ENCODE measurements at regions not wholly inside any gene's neighbourhood (a gene's known extent, or its start where the extent isn't known, plus 50 kb on each side); places are given as distances from the start of the nearest gene placed in this dataset.

GRCh38 chr4:171308661-171309060, 504.5 kb upstream of the GALNTL6 start:
- TF ChIP-seq, protein P1, sequence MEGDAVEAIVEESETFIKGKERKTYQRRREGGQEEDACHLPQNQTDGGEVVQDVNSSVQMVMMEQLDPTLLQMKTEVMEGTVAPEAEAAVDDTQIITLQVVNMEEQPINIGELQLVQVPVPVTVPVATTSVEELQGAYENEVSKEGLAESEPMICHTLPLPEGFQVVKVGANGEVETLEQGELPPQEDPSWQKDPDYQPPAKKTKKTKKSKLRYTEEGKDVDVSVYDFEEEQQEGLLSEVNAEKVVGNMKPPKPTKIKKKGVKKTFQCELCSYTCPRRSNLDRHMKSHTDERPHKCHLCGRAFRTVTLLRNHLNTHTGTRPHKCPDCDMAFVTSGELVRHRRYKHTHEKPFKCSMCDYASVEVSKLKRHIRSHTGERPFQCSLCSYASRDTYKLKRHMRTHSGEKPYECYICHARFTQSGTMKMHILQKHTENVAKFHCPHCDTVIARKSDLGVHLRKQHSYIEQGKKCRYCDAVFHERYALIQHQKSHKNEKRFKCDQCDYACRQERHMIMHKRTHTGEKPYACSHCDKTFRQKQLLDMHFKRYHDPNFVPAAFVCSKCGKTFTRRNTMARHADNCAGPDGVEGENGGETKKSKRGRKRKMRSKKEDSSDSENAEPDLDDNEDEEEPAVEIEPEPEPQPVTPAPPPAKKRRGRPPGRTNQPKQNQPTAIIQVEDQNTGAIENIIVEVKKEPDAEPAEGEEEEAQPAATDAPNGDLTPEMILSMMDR (IDR thresholded peaks at IDR 0.05; ENCODE audit: poor library complexity, severe bottlenecking) = no peak
- TF ChIP-seq REST (IDR thresholded peaks at IDR 0.05; ENCODE audit: borderline replicate concordance) = no peak
- no peak for TF ChIP-seq POLR2AphosphoS5 (IDR thresholded peaks at IDR 0.05)
- TF ChIP-seq EZH2 (IDR thresholded peaks at IDR 0.05; ENCODE audit: borderline replicate concordance, insufficient read depth, low read length, poor library complexity, severe bottlenecking) = no peak
- TF ChIP-seq EP300 (conservative IDR thresholded peaks at IDR 0.05; ENCODE audit: poor library complexity, severe bottlenecking) = no peak
- no peak for TF ChIP-seq RAD21 (conservative IDR thresholded peaks at IDR 0.05)
- no peak for TF ChIP-seq TAF1 (IDR thresholded peaks at IDR 0.05; ENCODE audit: low read depth)
- no peak for TF ChIP-seq SMC3 (conservative IDR thresholded peaks at IDR 0.05; ENCODE audit: poor library complexity)
